HEK293T (cell line): ENCODE measurements at regions not wholly inside any gene's neighbourhood (a gene's known extent, or its start where the extent isn't known, plus 50 kb on each side); places are given as distances from the start of the nearest gene placed in this dataset.

Experiments
- BHLHE40 ChIP-seq: fragments of 450-650 bp; IDR thresholded peaks from 2 replicates; pipeline ENCODE4 v1.6.1; 2016; ENCODE audit warnings: mild to moderate bottlenecking, moderate library complexity, borderline replicate concordance
- FOXA1 ChIP-seq: fragments of 450-650 bp; IDR thresholded peaks from 2 replicates; pipeline ENCODE4 v1.6.1; 2016; ENCODE audit warnings: mild to moderate bottlenecking
- FOXM1 ChIP-seq: fragments of 450-650 bp; IDR thresholded peaks from 2 replicates; pipeline ENCODE4 v1.6.1; 2017; ENCODE audit warnings: mild to moderate bottlenecking, borderline replicate concordance
- L3MBTL2 ChIP-seq: fragments of 450-650 bp; conservative IDR thresholded peaks from 2 replicates; pipeline ENCODE4 v1.6.1; 2016; ENCODE audit warnings: mild to moderate bottlenecking
- LEF1 ChIP-seq: fragments of 450-650 bp; IDR thresholded peaks from 2 replicates; pipeline ENCODE4 v1.6.1; 2017; ENCODE audit warnings: mild to moderate bottlenecking, borderline replicate concordance
- NFRKB ChIP-seq: fragments of 450-650 bp; IDR thresholded peaks from 2 replicates; pipeline ENCODE4 v1.6.1; 2016; ENCODE audit warnings: mild to moderate bottlenecking, moderate library complexity
- PKNOX1 ChIP-seq: fragments of 450-650 bp; IDR thresholded peaks from 2 replicates; pipeline ENCODE4 v1.6.1; 2016
- SP1 ChIP-seq: fragments of 450-650 bp; IDR thresholded peaks from 2 replicates; pipeline ENCODE4 v1.6.1; 2017
- TARDBP ChIP-seq: fragments of 450-650 bp; IDR thresholded peaks from 2 replicates; pipeline ENCODE4 v1.6.1; 2016
- ZNF384 ChIP-seq: fragments of 450-650 bp; IDR thresholded peaks from 2 replicates; pipeline ENCODE4 v1.6.1; 2016

GRCh38 chr10:111379534-111380187 is 302.8 kb downstream of the ADRA2A start:
- TF ChIP-seq BHLHE40 (no peak), SP1 (no peak), NFRKB (no peak), L3MBTL2 (no peak), PKNOX1 (no peak), ZNF384 (no peak), FOXA1 (no peak), LEF1 (no peak), FOXM1 (no peak), TARDBP (no peak)
